K562 (cell line): ENCODE measurements at regions not wholly inside any gene's neighbourhood (a gene's known extent, or its start where the extent isn't known, plus 50 kb on each side); places are given as distances from the start of the nearest gene placed in this dataset.
"Not testable (repeated sequence)": the region's sequence is repeated elsewhere in the genome, so short reads cannot be mapped to it uniquely, and the experiment has no call there.

Experiments used
- ATF3 ChIP-seq, 2 experiments: fragments of 450-650 bp in 1 of 2; sonication (generic) in 1 of 2; formaldehyde crosslinking in 1 of 2; IDR thresholded peaks in 1 of 2; conservative IDR thresholded peaks in 1 of 2; 2 replicates each; pipeline versions ENCODE4 v1.6.1 to v1.8.1; 2016 to 2023; ENCODE audit warnings: mild to moderate bottlenecking in 2 of 2, moderate library complexity in 2 of 2, inconsistent platforms in 1 of 2, missing genetic modification reagents in 1 of 2
- EGR1 ChIP-seq: fragments of 450-650 bp; conservative IDR thresholded peaks from 2 replicates; pipeline ENCODE4 v1.6.1; 2017; ENCODE audit warnings: mild to moderate bottlenecking
- EWSR1 ChIP-seq: fragments of 450-650 bp; IDR thresholded peaks from 2 replicates; pipeline ENCODE4 v1.6.1; 2018; ENCODE audit warnings: borderline replicate concordance, mild to moderate bottlenecking, low read depth, moderate library complexity; ENCODE audit not compliant: partially characterized antibody
- KLF16 ChIP-seq: IDR thresholded peaks from 2 replicates; pipeline ENCODE4 v1.6.1; 2016; ENCODE audit warnings: antibody characterized with exemption
- L3MBTL2 ChIP-seq: fragments of 450-650 bp; IDR thresholded peaks from 2 replicates; pipeline ENCODE4 v1.6.1; 2016; ENCODE audit warnings: mild to moderate bottlenecking, moderate library complexity
- NBN ChIP-seq: fragments of 450-650 bp; IDR thresholded peaks from 2 replicates; pipeline ENCODE4 v1.6.1; 2016; ENCODE audit warnings: low read depth, mild to moderate bottlenecking
- NFIC ChIP-seq: fragments of 450-650 bp; IDR thresholded peaks from 2 replicates; pipeline ENCODE4 v1.6.1; 2017; ENCODE audit warnings: mild to moderate bottlenecking, inconsistent platforms
- PREB ChIP-seq: sonication (generic); formaldehyde crosslinking; IDR thresholded peaks from 2 replicates; pipeline ENCODE4 v1.8.1; 2023; ENCODE audit warnings: mild to moderate bottlenecking, missing genetic modification reagents
- RAD21 ChIP-seq, 2 experiments: fragments of 250-450 bp in 1 of 2; fragments of 450-650 bp in 1 of 2; sonication (Bioruptor Pico) in 1 of 2; formaldehyde crosslinking in 1 of 2; IDR thresholded peaks in 1 of 2; conservative IDR thresholded peaks in 1 of 2; 2 replicates each; pipeline versions ENCODE4 v1.4.0 to v1.8.0; 2020 to 2022; ENCODE audit warnings: mild to moderate bottlenecking in 2 of 2, moderate library complexity in 1 of 2
- SMARCA4 ChIP-seq: fragments of 450-650 bp; IDR thresholded peaks from 2 replicates; pipeline ENCODE4 v1.6.1; 2016
- TFAM ChIP-seq: fragments of 250-450 bp; sonication (Bioruptor Pico); conservative IDR thresholded peaks from 2 replicates; pipeline ENCODE4 v1.5.0; 2021; ENCODE audit warnings: mild to moderate bottlenecking, moderate library complexity
- ZNF707 ChIP-seq: fragments of 250-450 bp; sonication (Bioruptor Pico); conservative IDR thresholded peaks from 2 replicates; pipeline ENCODE4 v1.8.0; 2022; ENCODE audit warnings: inconsistent platforms, mild to moderate bottlenecking, moderate library complexity
- TF ChIP-seq, protein P1 (sequence below): sonication (generic); formaldehyde crosslinking; IDR thresholded peaks from 2 replicates; pipeline ENCODE4 v1.9.0; 2022; ENCODE audit warnings: mild to moderate bottlenecking, missing genetic modification reagents
- TF ChIP-seq, protein P2 (sequence below), 3 experiments: IDR thresholded peaks in 2 of 3; conservative IDR thresholded peaks in 1 of 3; 2 replicates each; pipeline ENCODE4 v1.5.1; 2011 to 2012; ENCODE audit warnings: low read length in 3 of 3, mild to moderate bottlenecking in 3 of 3, control low read depth in 2 of 3, improper control_type of control experiment in 1 of 3, inconsistent platforms in 1 of 3, low read depth in 1 of 3, mixed read lengths in 1 of 3, moderate library complexity in 1 of 3; ENCODE audit not compliant: insufficient read depth in 2 of 3

GRCh38 chr14:106355881-106356642, 829.7 kb downstream of the TMEM121 start:
- TF ChIP-seq, protein P1, sequence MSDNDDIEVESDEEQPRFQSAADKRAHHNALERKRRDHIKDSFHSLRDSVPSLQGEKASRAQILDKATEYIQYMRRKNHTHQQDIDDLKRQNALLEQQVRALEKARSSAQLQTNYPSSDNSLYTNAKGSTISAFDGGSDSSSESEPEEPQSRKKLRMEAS: not testable (repeated sequence)
- not testable (repeated sequence) for TF ChIP-seq SMARCA4; RAD21 (CRISPR knock-in tag; conservative IDR thresholded peaks at IDR 0.05 in 1 of 2, IDR thresholded peaks at IDR 0.05 in 1 of 2); PREB; NBN; TFAM (CRISPR knock-in tag); NFIC; EWSR1; L3MBTL2; ATF3 (IDR thresholded peaks at IDR 0.05); ATF3 (CRISPR knock-in tag; conservative IDR thresholded peaks at IDR 0.05); EGR1; KLF16; ZNF707 (CRISPR knock-in tag)
- TF ChIP-seq, protein P2, sequence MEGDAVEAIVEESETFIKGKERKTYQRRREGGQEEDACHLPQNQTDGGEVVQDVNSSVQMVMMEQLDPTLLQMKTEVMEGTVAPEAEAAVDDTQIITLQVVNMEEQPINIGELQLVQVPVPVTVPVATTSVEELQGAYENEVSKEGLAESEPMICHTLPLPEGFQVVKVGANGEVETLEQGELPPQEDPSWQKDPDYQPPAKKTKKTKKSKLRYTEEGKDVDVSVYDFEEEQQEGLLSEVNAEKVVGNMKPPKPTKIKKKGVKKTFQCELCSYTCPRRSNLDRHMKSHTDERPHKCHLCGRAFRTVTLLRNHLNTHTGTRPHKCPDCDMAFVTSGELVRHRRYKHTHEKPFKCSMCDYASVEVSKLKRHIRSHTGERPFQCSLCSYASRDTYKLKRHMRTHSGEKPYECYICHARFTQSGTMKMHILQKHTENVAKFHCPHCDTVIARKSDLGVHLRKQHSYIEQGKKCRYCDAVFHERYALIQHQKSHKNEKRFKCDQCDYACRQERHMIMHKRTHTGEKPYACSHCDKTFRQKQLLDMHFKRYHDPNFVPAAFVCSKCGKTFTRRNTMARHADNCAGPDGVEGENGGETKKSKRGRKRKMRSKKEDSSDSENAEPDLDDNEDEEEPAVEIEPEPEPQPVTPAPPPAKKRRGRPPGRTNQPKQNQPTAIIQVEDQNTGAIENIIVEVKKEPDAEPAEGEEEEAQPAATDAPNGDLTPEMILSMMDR (IDR thresholded peaks at IDR 0.05 in 2 of 3, conservative IDR thresholded peaks at IDR 0.05 in 1 of 3; ENCODE audit: insufficient read depth in 2 of 3, low read depth in 1 of 3, low read length in 3 of 3): not testable (repeated sequence)
